CD4-positive, alpha-beta T cell (primary cell): ENCODE measurements at regions not wholly inside any gene's neighbourhood (a gene's known extent, or its start where the extent isn't known, plus 50 kb on each side); places are given as distances from the start of the nearest gene placed in this dataset.

ENCODE experiments used
- ATAC-seq: fragments of 200-7000 bp; cut with Tn5 transposase; one replicate; pipeline ENCODE4 v1.10.0; 2022; ENCODE audit warnings: mild to moderate bottlenecking; ENCODE audit not compliant: poor library complexity
- CTCF ChIA-PET: fragments of 350-600 bp; sonication (Branson Sonifier 250); formaldehyde crosslinking; loops from one replicate; lab custom pipeline; 2021; ENCODE audit warnings: antibody characterized with exemption, inconsistent platforms; lab: Charles Lee
- POLR2A ChIA-PET: fragments of 350-600 bp; sonication (Branson Sonifier 250); formaldehyde crosslinking; loops from one replicate; lab custom pipeline; 2021; ENCODE audit warnings: antibody characterized with exemption, inconsistent platforms; lab: Charles Lee
- DNase-seq, 14 experiments: peaks; one replicate each; pipeline ENCODE4 v3.0.0-alpha.2; 2013 to 2020; ENCODE audit warnings: mixed read lengths in 2 of 14
- H3K27ac ChIP-seq, 2 donors: one replicate each; pipeline versions ENCODE4 v1.5.1 to v1.7.0; 2013; ENCODE audit warnings: low read length in 2 of 2, low read depth in 1 of 2, mild to moderate bottlenecking in 1 of 2
- H3K27me3 ChIP-seq, 2 experiments: 1 replicate in 1 of 2; 2 replicates in 1 of 2; pipeline versions ENCODE4 v1.6.1 to v1.7.0; 2013; ENCODE audit warnings: low read length in 2 of 2, control low read depth in 1 of 2, mild to moderate bottlenecking in 1 of 2, moderate library complexity in 1 of 2; ENCODE audit not compliant: insufficient read depth in 2 of 2, control insufficient read depth in 1 of 2
- H3K36me3 ChIP-seq: one replicate; pipeline ENCODE4 v1.6.1; 2013; ENCODE audit warnings: low read length, control low read depth; ENCODE audit not compliant: insufficient read depth
- H3K4me1 ChIP-seq: one replicate; pipeline ENCODE4 v1.6.1; 2013; ENCODE audit warnings: low read length, control low read depth; ENCODE audit not compliant: insufficient read depth
- H3K4me3 ChIP-seq: one replicate; pipeline ENCODE4 v1.5.1; 2013; ENCODE audit warnings: mild to moderate bottlenecking, low read length, moderate library complexity
- H3K9me3 ChIP-seq, 2 experiments: 1 replicate in 1 of 2; 2 replicates in 1 of 2; pipeline versions ENCODE4 v1.6.1 to v1.7.0; 2013; ENCODE audit warnings: low read length in 2 of 2, mild to moderate bottlenecking in 2 of 2, control low read depth in 1 of 2, moderate library complexity in 1 of 2; ENCODE audit not compliant: control insufficient read depth in 1 of 2, insufficient read depth in 1 of 2
- H3K27ac Mint-ChIP-seq: one replicate; pipeline ENCODE4 v1.8.0; 2020; ENCODE audit warnings: mixed read lengths
- H3K27me3 Mint-ChIP-seq: one replicate; pipeline ENCODE4 v1.8.0; 2021; ENCODE audit warnings: mixed read lengths
- H3K36me3 Mint-ChIP-seq: one replicate; pipeline ENCODE4 v1.8.0; 2021; ENCODE audit warnings: low read depth, mixed read lengths
- H3K4me1 Mint-ChIP-seq: one replicate; pipeline ENCODE4 v1.8.0; 2021; ENCODE audit warnings: low read depth, mixed read lengths
- H3K4me3 Mint-ChIP-seq: one replicate; pipeline ENCODE4 v1.8.0; 2020; ENCODE audit warnings: mild to moderate bottlenecking, mixed read lengths
- H3K9me3 Mint-ChIP-seq: one replicate; pipeline ENCODE4 v1.8.0; 2020; ENCODE audit warnings: mixed read lengths
- intact Hi-C, 2 experiments: fragments of 100-400 bp; cut with DNase I in 1 of 2; cut with micrococcal nuclease in 1 of 2; formaldehyde crosslinking; loops; one replicate each; pipeline versions ENCODE4 v1.15.1 to v1.9.0; 2023 to 2025; cut with DNase I, micrococcal nuclease
- TF ChIP-seq, protein P1 (sequence below): fragments of 200-600 bp; IDR thresholded peaks from one replicate; pipeline ENCODE4 v1.8.0; 2022; ENCODE audit warnings: antibody characterized with exemption, mild to moderate bottlenecking

GRCh38 chr2:194252127-194252526 lies 1404.9 kb upstream of the SLC39A10 start:
- CTCF ChIA-PET = no interaction called here
- Histone ChIP-seq H3K4me1 (no peaks in the 10 kb centered on the region), H3K27ac (no peak overlapping the region), H3K9me3 (peaks cover 0 to 9% of the 10 kb centered on the region in 2 experiments), H3K4me3 (no peak overlapping the region), H3K27me3 (no peaks in the 10 kb centered on the region), H3K36me3 (no peaks in the 10 kb centered on the region)
- ATAC-seq (no peak), DNase-seq (no peak)
- H3K9me3 Mint-ChIP-seq = no peaks in the 10 kb centered on the region
- POLR2A ChIA-PET = no interaction called here
- H3K36me3 Mint-ChIP-seq = no peaks in the 10 kb centered on the region
- no peaks in the 10 kb centered on the region for H3K27me3 Mint-ChIP-seq
- intact Hi-C loops = no loop called here
- TF ChIP-seq, protein P1, sequence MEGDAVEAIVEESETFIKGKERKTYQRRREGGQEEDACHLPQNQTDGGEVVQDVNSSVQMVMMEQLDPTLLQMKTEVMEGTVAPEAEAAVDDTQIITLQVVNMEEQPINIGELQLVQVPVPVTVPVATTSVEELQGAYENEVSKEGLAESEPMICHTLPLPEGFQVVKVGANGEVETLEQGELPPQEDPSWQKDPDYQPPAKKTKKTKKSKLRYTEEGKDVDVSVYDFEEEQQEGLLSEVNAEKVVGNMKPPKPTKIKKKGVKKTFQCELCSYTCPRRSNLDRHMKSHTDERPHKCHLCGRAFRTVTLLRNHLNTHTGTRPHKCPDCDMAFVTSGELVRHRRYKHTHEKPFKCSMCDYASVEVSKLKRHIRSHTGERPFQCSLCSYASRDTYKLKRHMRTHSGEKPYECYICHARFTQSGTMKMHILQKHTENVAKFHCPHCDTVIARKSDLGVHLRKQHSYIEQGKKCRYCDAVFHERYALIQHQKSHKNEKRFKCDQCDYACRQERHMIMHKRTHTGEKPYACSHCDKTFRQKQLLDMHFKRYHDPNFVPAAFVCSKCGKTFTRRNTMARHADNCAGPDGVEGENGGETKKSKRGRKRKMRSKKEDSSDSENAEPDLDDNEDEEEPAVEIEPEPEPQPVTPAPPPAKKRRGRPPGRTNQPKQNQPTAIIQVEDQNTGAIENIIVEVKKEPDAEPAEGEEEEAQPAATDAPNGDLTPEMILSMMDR = no peak
- no peaks in the 10 kb centered on the region for H3K4me1 Mint-ChIP-seq
- no peak overlapping the region for H3K4me3 Mint-ChIP-seq
- no peak overlapping the region for H3K27ac Mint-ChIP-seq

DNA sequence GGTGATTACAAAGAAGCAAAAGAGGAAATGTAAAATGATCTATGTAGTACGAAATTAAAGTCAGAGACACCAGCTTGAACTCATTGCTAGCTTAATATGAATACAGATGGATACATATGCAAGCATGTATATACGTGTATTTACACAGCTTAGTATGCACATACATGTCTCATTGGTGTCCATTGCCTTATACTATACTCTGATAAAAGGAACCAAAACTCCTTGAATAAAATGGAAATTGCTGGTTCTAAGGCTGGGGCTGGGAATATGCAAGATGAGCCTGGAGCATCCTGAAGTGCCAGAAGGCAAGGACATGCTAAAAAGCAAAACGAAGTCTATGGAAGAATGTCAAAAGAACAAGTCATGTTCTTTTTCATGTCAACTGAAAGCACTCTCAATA lies 1424.4 kb upstream of the SLC39A10 start:
- Histone ChIP-seq H3K4me3 (no peak overlapping the region), H3K27me3 (no peaks in the 10 kb centered on the region), H3K4me1 (no peaks in the 10 kb centered on the region), H3K27ac (no peak overlapping the region), H3K9me3 (no peaks in the 10 kb centered on the region), H3K36me3 (no peaks in the 10 kb centered on the region)
- ChIA-PET POLR2A (no interaction called here), CTCF (no interaction called here)
- Mint-ChIP-seq H3K36me3 (no peaks in the 10 kb centered on the region), H3K27me3 (no peaks in the 10 kb centered on the region), H3K9me3 (no peaks in the 10 kb centered on the region), H3K4me1 (no peaks in the 10 kb centered on the region), H3K4me3 (no peak overlapping the region), H3K27ac (no peak overlapping the region)
- DNase-seq (no peak), ATAC-seq (no peak)
- TF ChIP-seq, protein P1 = no peak
- intact Hi-C loops = no loop called here

DNA sequence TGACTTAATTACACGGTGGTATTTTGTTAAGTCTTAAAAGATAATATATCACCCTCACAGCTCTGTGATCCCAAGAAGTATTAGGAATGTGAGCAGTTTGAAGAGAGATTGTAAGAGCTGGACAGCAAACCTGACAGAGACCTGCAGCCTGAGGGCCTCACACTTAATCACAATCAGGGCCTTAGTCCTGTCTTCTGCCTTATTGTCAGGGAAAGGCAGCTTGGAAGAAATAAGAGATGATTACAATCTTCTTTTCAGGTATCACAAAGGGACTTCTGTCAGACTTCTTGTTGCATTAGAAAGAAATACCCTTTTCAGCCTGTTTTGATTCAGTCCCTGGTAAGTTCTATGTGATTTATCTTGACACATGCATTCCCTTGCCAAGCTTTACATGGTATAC lies 1433.8 kb upstream of the SLC39A10 start:
- no peaks in the 10 kb centered on the region for H3K9me3 Mint-ChIP-seq
- intact Hi-C loops = no loop called here
- ATAC-seq = no peak
- H3K27ac Mint-ChIP-seq = no peak overlapping the region
- no peak overlapping the region for H3K4me3 Mint-ChIP-seq
- no peaks in the 10 kb centered on the region for H3K36me3 Mint-ChIP-seq
- Histone ChIP-seq H3K4me3 (no peak overlapping the region), H3K36me3 (no peaks in the 10 kb centered on the region), H3K27me3 (no peaks in the 10 kb centered on the region), H3K9me3 (no peaks in the 10 kb centered on the region), H3K4me1 (no peaks in the 10 kb centered on the region), H3K27ac (no peak overlapping the region)
- no peak for DNase-seq
- TF ChIP-seq, protein P1 = no peak
- H3K4me1 Mint-ChIP-seq = no peaks in the 10 kb centered on the region
- POLR2A ChIA-PET = no interaction called here
- CTCF ChIA-PET = no interaction called here
- no peaks in the 10 kb centered on the region for H3K27me3 Mint-ChIP-seq
